HEK293 (cell line): ENCODE measurements at regions not wholly inside any gene's neighbourhood (a gene's known extent, or its start where the extent isn't known, plus 50 kb on each side); places are given as distances from the start of the nearest gene placed in this dataset.

Experiments
- EGR2 ChIP-seq: fragments of 450-650 bp; formaldehyde crosslinking; IDR thresholded peaks from 2 replicates; pipeline ENCODE4 v1.5.1; 2016; ENCODE audit warnings: low read depth, missing biosample characterization, missing genetic modification characterization
- GFI1B ChIP-seq: fragments of 450-650 bp; formaldehyde crosslinking; IDR thresholded peaks from 2 replicates; pipeline ENCODE4 v1.5.1; 2016; ENCODE audit warnings: missing biosample characterization, missing genetic modification characterization
- GLIS1 ChIP-seq: fragments of 450-650 bp; formaldehyde crosslinking; IDR thresholded peaks from 2 replicates; pipeline ENCODE4 v1.5.1; 2016; ENCODE audit warnings: missing biosample characterization, missing genetic modification characterization
- GLIS2 ChIP-seq: fragments of 450-650 bp; formaldehyde crosslinking; IDR thresholded peaks from 2 replicates; pipeline ENCODE4 v1.5.1; 2016; ENCODE audit warnings: missing biosample characterization, missing genetic modification characterization
- KLF9 ChIP-seq: fragments of 450-650 bp; formaldehyde crosslinking; IDR thresholded peaks from 2 replicates; pipeline ENCODE4 v1.5.1; 2016; ENCODE audit warnings: missing biosample characterization, missing genetic modification characterization, low read depth
- OVOL3 ChIP-seq: fragments of 450-650 bp; formaldehyde crosslinking; IDR thresholded peaks from 2 replicates; pipeline ENCODE4 v1.5.1; 2016; ENCODE audit warnings: missing biosample characterization, missing genetic modification characterization
- SP2 ChIP-seq: fragments of 450-650 bp; formaldehyde crosslinking; IDR thresholded peaks from 2 replicates; pipeline ENCODE4 v1.5.1; 2016; ENCODE audit warnings: missing biosample characterization, missing genetic modification characterization
- SP7 ChIP-seq: fragments of 450-650 bp; formaldehyde crosslinking; IDR thresholded peaks from 2 replicates; pipeline ENCODE4 v1.5.1; 2016; ENCODE audit warnings: missing biosample characterization, missing genetic modification characterization
- WT1 ChIP-seq: fragments of 450-650 bp; formaldehyde crosslinking; IDR thresholded peaks from 2 replicates; pipeline ENCODE4 v1.5.1; 2016; ENCODE audit warnings: missing biosample characterization, missing genetic modification characterization
- YY1 ChIP-seq: fragments of 450-650 bp; formaldehyde crosslinking; IDR thresholded peaks from 2 replicates; pipeline ENCODE4 v1.5.1; 2018; ENCODE audit warnings: missing biosample characterization, missing genetic modification characterization
- ZBTB8A ChIP-seq: fragments of 450-650 bp; formaldehyde crosslinking; IDR thresholded peaks from 2 replicates; pipeline ENCODE4 v1.5.1; 2016; ENCODE audit warnings: missing biosample characterization, missing genetic modification characterization
- ZEB2 ChIP-seq: fragments of 450-650 bp; formaldehyde crosslinking; IDR thresholded peaks from 2 replicates; pipeline ENCODE4 v1.5.1; 2016; ENCODE audit warnings: missing biosample characterization, missing genetic modification characterization
- ZFP37 ChIP-seq: fragments of 450-650 bp; formaldehyde crosslinking; IDR thresholded peaks from 2 replicates; pipeline ENCODE4 v1.5.1; 2016; ENCODE audit warnings: missing biosample characterization, missing genetic modification characterization
- ZFP69B ChIP-seq: fragments of 450-650 bp; formaldehyde crosslinking; IDR thresholded peaks from 2 replicates; pipeline ENCODE4 v1.5.1; 2016; ENCODE audit warnings: missing biosample characterization, missing genetic modification characterization
- ZNF112 ChIP-seq: fragments of 450-650 bp; formaldehyde crosslinking; IDR thresholded peaks from 2 replicates; pipeline ENCODE4 v1.5.0; 2017; ENCODE audit warnings: missing biosample characterization, missing genetic modification characterization
- ZNF169 ChIP-seq: fragments of 450-650 bp; formaldehyde crosslinking; IDR thresholded peaks from 2 replicates; pipeline ENCODE4 v1.5.1; 2016; ENCODE audit warnings: missing biosample characterization, missing genetic modification characterization
- ZNF2 ChIP-seq: fragments of 450-650 bp; formaldehyde crosslinking; IDR thresholded peaks from 2 replicates; pipeline ENCODE4 v1.5.1; 2016; ENCODE audit warnings: missing biosample characterization, missing genetic modification characterization
- ZNF239 ChIP-seq: fragments of 450-650 bp; formaldehyde crosslinking; IDR thresholded peaks from 2 replicates; pipeline ENCODE4 v1.5.1; 2016; ENCODE audit warnings: missing biosample characterization, missing genetic modification characterization
- ZNF341 ChIP-seq: fragments of 450-650 bp; formaldehyde crosslinking; IDR thresholded peaks from 2 replicates; pipeline ENCODE4; 2016; ENCODE audit warnings: low read depth, missing biosample characterization, missing genetic modification characterization
- ZNF366 ChIP-seq: fragments of 450-650 bp; formaldehyde crosslinking; conservative IDR thresholded peaks from 2 replicates; pipeline ENCODE4 v1.5.1; 2016; ENCODE audit warnings: missing biosample characterization, missing genetic modification characterization
- ZNF391 ChIP-seq: fragments of 450-650 bp; formaldehyde crosslinking; IDR thresholded peaks from 2 replicates; pipeline ENCODE4 v1.5.1; 2016; ENCODE audit warnings: low read depth, missing biosample characterization, missing genetic modification characterization, borderline replicate concordance
- ZNF549 ChIP-seq: fragments of 450-650 bp; IDR thresholded peaks from 2 replicates; pipeline ENCODE4 v1.5.1; 2018; ENCODE audit warnings: missing biosample characterization, missing genetic modification characterization, mild to moderate bottlenecking, inconsistent platforms, moderate library complexity
- ZNF600 ChIP-seq: fragments of 450-650 bp; formaldehyde crosslinking; IDR thresholded peaks from 2 replicates; pipeline ENCODE4 v1.5.1; 2016; ENCODE audit warnings: missing biosample characterization, missing genetic modification characterization
- ZNF610 ChIP-seq: fragments of 450-650 bp; formaldehyde crosslinking; IDR thresholded peaks from 2 replicates; pipeline ENCODE4 v1.5.1; 2016; ENCODE audit warnings: missing biosample characterization, missing genetic modification characterization, borderline replicate concordance
- ZNF621 ChIP-seq: fragments of 450-650 bp; formaldehyde crosslinking; IDR thresholded peaks from 2 replicates; pipeline ENCODE4 v1.5.1; 2017; ENCODE audit warnings: missing biosample characterization, missing genetic modification characterization
- ZNF747 ChIP-seq: fragments of 450-650 bp; formaldehyde crosslinking; IDR thresholded peaks from 2 replicates; pipeline ENCODE4 v1.5.1; 2016; ENCODE audit warnings: missing biosample characterization, missing genetic modification characterization
- ZNF843 ChIP-seq: fragments of 450-650 bp; formaldehyde crosslinking; IDR thresholded peaks from 2 replicates; pipeline ENCODE4 v1.5.1; 2016; ENCODE audit warnings: missing biosample characterization, missing genetic modification characterization
- TF ChIP-seq, protein P1 (sequence below): fragments of 450-650 bp; formaldehyde crosslinking; IDR thresholded peaks from 2 replicates; pipeline ENCODE4 v1.5.1; 2016; ENCODE audit warnings: missing biosample characterization, missing genetic modification characterization
- TF ChIP-seq, protein P2 (sequence below): fragments of 450-650 bp; formaldehyde crosslinking; conservative IDR thresholded peaks from 2 replicates; pipeline ENCODE4 v1.5.1; 2016; ENCODE audit warnings: low read depth, missing biosample characterization, missing genetic modification characterization
- TF ChIP-seq, protein P3 (sequence below): fragments of 450-650 bp; IDR thresholded peaks from 2 replicates; pipeline ENCODE4 v1.5.1; 2018; ENCODE audit warnings: missing biosample characterization, missing genetic modification characterization
- TF ChIP-seq, protein P4 (sequence below): fragments of 450-650 bp; formaldehyde crosslinking; IDR thresholded peaks from 2 replicates; pipeline ENCODE4 v1.5.1; 2016; ENCODE audit warnings: missing biosample characterization, missing genetic modification characterization
- TF ChIP-seq, protein P5 (sequence below): fragments of 450-650 bp; formaldehyde crosslinking; IDR thresholded peaks from 2 replicates; pipeline ENCODE4 v1.5.1; 2016; ENCODE audit warnings: missing biosample characterization, missing genetic modification characterization

DNA sequence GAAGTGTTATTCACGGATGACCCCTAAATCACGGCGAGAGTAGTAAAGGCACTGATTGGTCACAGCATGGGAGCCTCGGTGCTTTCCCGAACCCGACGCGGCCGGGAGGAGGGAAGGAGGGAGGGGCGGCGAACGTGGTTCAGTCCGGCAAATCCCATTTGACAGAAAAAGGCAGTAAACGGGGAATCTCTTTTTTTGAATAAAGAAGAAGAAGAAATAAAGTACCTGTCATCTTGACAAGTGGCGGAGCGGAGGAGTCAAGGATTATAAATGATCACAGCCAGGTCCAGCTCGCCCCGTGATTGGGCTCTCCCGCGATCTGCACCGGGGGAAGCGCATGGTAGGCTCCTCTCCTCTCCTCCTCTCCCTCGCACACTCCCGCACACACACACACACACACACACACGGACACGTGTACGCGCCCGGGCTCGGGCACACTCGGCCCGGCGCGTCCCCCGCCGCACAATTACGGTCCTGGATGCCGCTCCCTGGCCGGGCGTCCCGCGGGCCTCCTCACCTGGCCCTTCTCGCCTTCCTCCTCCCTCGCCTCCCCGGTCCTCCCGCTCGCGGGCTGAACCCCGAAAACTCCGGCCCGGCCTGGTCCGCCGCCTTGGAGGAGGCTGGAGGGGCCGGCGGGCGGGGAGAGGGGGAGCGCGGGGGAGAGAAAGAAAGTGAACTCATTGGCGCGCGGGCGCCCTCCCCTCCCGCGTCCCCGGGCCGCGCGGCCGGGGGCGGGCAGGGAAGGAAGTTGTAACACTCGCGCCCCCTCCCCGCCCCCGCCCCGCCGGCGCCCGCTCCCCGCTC is 99.2 kb upstream of the TENM3 start (continued):
- TF ChIP-seq, protein P1, sequence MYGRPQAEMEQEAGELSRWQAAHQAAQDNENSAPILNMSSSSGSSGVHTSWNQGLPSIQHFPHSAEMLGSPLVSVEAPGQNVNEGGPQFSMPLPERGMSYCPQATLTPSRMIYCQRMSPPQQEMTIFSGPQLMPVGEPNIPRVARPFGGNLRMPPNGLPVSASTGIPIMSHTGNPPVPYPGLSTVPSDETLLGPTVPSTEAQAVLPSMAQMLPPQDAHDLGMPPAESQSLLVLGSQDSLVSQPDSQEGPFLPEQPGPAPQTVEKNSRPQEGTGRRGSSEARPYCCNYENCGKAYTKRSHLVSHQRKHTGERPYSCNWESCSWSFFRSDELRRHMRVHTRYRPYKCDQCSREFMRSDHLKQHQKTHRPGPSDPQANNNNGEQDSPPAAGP (tag by site-specific recombination): peak; percentile 69; the same call in 1 of the 2 replicates
- TF ChIP-seq ZNF600 (tag by site-specific recombination) (peak; percentile 80), ZFP69B (tag by site-specific recombination) (peak; percentile 81), ZNF843 (tag by site-specific recombination) (peak; percentile 63), GFI1B (tag by site-specific recombination) (peak; percentile 88), ZEB2 (tag by site-specific recombination) (peak; percentile 91; the same call in 1 of the 2 replicates), ZBTB8A (tag by site-specific recombination) (peak; percentile 97), WT1 (peak; percentile 65; the same call in 1 of the 2 replicates), ZNF610 (tag by site-specific recombination) (peak; percentile 70), ZNF2 (peak; percentile 82), KLF9 (peak; percentile 61; the same call in 1 of the 2 replicates), ZNF391 (tag by site-specific recombination) (peak; percentile 90), ZNF621 (tag by site-specific recombination) (no peak), YY1 (peak; percentile 45; the same call in 1 of the 2 replicates), GLIS2 (tag by site-specific recombination) (peak; percentile 74), ZFP37 (tag by site-specific recombination) (peak; percentile 88), SP7 (tag by site-specific recombination) (peak; percentile 53), ZNF239 (tag by site-specific recombination) (0 out of 2 replicates have a peak, but pooled peaks have one; percentile 46), ZNF112 (tag by site-specific recombination) (no peak), EGR2 (tag by site-specific recombination) (peak; percentile 79), ZNF549 (tag by site-specific recombination) (no peak), GLIS1 (tag by site-specific recombination) (peak; percentile 48; the same call in 1 of the 2 replicates), ZNF341 (peak; percentile 78), ZNF169 (tag by site-specific recombination) (no peak), ZNF366 (tag by site-specific recombination) (peak; percentile 82), ZNF747 (tag by site-specific recombination) (no peak), OVOL3 (no peak), SP2 (tag by site-specific recombination) (peak; percentile 44)
- TF ChIP-seq, protein P2, sequence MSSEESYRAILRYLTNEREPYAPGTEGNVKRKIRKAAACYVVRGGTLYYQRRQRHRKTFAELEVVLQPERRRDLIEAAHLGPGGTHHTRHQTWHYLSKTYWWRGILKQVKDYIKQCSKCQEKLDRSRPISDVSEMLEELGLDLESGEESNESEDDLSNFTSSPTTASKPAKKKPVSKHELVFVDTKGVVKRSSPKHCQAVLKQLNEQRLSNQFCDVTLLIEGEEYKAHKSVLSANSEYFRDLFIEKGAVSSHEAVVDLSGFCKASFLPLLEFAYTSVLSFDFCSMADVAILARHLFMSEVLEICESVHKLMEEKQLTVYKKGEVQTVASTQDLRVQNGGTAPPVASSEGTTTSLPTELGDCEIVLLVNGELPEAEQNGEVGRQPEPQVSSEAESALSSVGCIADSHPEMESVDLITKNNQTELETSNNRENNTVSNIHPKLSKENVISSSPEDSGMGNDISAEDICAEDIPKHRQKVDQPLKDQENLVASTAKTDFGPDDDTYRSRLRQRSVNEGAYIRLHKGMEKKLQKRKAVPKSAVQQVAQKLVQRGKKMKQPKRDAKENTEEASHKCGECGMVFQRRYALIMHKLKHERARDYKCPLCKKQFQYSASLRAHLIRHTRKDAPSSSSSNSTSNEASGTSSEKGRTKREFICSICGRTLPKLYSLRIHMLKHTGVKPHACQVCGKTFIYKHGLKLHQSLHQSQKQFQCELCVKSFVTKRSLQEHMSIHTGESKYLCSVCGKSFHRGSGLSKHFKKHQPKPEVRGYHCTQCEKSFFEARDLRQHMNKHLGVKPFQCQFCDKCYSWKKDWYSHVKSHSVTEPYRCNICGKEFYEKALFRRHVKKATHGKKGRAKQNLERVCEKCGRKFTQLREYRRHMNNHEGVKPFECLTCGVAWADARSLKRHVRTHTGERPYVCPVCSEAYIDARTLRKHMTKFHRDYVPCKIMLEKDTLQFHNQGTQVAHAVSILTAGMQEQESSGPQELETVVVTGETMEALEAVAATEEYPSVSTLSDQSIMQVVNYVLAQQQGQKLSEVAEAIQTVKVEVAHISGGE (tag by site-specific recombination): peak; percentile 68
- TF ChIP-seq, protein P3, sequence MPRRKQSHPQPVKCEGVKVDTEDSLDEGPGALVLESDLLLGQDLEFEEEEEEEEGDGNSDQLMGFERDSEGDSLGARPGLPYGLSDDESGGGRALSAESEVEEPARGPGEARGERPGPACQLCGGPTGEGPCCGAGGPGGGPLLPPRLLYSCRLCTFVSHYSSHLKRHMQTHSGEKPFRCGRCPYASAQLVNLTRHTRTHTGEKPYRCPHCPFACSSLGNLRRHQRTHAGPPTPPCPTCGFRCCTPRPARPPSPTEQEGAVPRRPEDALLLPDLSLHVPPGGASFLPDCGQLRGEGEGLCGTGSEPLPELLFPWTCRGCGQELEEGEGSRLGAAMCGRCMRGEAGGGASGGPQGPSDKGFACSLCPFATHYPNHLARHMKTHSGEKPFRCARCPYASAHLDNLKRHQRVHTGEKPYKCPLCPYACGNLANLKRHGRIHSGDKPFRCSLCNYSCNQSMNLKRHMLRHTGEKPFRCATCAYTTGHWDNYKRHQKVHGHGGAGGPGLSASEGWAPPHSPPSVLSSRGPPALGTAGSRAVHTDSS: peak; percentile 62
- TF ChIP-seq, protein P4, sequence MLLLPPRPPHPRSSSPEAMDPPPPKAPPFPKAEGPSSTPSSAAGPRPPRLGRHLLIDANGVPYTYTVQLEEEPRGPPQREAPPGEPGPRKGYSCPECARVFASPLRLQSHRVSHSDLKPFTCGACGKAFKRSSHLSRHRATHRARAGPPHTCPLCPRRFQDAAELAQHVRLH (tag by site-specific recombination): 0 out of 2 replicates have a peak, but pooled peaks have one; percentile 43
- TF ChIP-seq, protein P5, sequence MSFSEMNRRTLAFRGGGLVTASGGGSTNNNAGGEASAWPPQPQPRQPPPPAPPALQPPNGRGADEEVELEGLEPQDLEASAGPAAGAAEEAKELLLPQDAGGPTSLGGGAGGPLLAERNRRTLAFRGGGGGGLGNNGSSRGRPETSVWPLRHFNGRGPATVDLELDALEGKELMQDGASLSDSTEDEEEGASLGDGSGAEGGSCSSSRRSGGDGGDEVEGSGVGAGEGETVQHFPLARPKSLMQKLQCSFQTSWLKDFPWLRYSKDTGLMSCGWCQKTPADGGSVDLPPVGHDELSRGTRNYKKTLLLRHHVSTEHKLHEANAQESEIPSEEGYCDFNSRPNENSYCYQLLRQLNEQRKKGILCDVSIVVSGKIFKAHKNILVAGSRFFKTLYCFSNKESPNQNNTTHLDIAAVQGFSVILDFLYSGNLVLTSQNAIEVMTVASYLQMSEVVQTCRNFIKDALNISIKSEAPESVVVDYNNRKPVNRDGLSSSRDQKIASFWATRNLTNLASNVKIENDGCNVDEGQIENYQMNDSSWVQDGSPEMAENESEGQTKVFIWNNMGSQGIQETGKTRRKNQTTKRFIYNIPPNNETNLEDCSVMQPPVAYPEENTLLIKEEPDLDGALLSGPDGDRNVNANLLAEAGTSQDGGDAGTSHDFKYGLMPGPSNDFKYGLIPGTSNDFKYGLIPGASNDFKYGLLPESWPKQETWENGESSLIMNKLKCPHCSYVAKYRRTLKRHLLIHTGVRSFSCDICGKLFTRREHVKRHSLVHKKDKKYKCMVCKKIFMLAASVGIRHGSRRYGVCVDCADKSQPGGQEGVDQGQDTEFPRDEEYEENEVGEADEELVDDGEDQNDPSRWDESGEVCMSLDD (tag by site-specific recombination): peak; percentile 89
